HS-5 (cell line): ENCODE measurements at regions not wholly inside any gene's neighbourhood (a gene's known extent, or its start where the extent isn't known, plus 50 kb on each side); places are given as distances from the start of the nearest gene placed in this dataset.

Experiments used
- DNase-seq: peaks from one replicate; pipeline ENCODE4 v3.0.0-alpha.2; 2012; ENCODE audit warnings: low read depth

DNA sequence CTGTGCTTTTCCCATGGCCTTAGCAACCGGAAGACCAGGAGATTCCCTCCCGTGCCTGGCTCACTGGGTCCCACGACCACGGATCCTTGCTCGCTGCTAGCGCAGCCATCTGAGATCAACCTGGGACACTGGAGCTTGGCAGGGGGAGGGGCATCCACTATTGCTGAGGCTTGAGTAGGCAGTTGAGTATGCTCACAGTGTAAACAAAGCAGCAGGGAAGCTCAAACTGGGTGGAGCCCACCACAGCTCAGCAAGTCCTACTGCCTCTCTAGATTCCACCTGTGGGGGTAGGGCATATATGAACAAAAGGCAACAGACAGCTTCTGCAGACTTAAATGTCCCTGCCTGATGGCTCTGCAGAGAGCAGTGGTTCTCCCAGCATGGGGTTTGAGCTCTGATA is 697.0 kb downstream of the SORCS1 start:
- DNase-seq = no peak

DNA sequence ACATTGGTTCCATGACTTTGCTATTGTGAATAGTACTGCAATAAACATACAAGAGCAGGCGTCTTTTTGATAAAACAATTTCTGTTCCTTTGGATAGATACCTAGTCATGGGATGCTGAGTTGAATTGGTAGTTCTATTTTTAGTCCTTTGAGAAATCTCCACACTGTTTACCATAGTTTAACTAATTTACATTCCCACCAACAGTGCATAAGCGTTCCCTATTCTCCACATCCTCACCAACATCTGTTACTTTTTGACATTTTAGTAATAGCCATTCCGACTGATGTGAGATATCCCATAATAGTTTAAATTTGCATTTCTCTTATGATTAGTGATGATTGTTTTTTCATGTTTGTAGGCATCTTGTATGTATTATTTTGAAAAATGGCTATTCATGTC is 707.0 kb downstream of the SORCS1 start:
- DNase-seq = no peak

DNA sequence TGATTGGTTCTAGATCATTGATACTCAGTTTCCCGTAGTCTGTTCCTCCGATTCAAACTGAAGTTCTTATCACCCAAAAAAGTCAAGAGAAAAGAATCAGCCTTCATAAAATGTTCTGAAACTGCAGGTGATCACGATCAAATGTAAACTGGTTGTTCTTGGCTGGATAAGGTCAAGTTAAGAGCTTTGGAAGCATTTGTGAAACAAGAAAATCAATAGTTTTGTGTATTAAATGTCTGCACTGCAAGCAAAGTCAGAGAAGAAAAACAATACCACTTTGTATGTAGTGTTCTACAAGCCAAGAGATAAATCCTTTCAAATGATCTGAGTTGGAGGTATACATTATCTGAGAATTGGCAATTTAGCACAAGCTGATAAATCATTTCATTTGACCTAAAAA is 710.3 kb downstream of the SORCS1 start:
- no peak for DNase-seq

DNA sequence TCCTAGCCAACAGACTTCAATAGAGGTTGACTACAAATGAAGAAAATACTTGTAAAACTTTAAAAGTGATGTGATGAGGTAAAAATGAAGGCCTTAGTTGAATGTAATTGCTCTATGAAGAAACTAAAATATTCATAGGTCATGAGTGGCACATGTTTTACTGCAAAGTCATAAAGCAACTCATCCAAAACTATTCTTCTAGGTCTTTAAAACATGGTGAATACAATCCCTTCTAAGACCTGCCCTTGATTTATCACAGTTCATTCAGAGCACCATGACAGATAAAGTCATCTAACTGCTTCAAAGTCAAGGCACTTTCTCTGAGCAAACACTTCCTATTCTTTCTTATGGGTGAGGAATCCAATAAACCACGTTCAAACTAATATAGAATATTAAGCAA is 713.5 kb downstream of the SORCS1 start:
- DNase-seq = peak; percentile 58

DNA sequence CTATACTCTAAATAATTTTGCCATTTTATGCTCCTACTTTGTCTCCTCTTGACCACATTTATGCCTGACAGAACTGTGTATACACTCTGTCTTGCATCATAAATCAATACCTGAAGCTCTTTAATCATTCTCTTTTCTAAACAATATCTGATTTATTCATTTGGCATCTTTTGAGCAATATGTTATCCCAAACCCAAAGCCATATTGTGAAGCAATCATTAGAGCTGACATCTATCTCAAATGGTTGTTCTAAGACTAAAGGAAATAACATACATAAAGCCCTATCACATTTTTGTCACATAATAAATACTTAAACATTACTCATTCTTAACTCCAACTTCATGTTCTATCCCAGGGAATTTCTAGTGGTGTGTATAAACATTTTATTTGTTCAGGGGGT is 717.6 kb downstream of the SORCS1 start:
- DNase-seq = no peak

DNA sequence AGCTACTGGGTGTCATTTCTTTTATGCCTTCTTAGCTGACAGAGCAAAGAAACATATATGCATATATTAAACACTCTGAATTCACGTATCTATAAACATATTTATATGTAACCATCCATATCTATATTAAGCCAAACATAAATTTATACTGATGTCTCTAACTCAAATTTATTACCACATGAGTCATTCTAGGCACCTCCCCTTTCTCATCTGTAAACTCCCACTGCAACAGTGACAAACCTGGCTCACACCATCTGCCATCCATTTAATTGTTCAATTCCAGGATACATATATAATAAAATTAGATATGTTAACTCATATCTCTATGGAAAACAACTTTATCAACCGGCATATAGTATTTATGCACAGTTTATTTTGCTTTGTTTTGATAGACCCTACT is 722.3 kb downstream of the SORCS1 start:
- DNase-seq = no peak

DNA sequence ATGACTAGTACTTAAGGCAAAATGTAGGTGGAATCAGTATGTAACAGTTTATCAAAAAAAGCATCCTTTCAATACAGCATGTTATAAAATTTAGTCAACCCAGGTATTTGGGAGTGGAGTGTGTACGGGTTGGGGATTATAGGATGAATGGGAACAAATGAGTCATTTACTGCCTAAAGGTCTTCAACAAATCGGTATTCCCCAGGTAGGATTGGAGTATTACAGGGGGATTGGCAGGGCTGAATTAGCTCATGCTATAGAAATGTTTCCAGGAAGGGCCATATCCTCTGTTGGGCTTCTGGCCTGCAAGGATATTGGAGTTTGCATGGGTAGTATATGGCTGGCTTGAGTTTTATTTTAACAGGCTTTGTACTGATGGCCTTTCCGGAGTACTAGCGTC is 723.7 kb downstream of the SORCS1 start:
- no peak for DNase-seq

DNA sequence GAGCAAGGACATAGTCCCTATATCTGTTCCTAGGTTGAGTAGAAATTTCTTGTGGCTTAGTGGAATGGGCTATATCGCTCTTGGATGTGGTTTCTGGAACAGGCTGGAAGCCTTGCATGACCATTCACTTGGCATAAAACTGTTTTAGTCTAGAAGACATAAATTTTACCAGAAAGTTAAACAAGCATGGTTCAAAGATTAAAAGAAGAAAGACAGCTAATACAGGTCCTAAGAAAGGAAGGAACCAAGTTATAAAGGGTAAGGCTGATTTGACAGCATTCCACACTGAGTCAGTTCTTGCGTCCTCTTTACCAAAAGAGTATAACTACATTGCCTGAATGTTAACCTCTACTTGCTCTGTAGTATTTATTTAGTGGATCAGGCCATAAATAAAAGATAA is 724.2 kb downstream of the SORCS1 start:
- DNase-seq = no peak

DNA sequence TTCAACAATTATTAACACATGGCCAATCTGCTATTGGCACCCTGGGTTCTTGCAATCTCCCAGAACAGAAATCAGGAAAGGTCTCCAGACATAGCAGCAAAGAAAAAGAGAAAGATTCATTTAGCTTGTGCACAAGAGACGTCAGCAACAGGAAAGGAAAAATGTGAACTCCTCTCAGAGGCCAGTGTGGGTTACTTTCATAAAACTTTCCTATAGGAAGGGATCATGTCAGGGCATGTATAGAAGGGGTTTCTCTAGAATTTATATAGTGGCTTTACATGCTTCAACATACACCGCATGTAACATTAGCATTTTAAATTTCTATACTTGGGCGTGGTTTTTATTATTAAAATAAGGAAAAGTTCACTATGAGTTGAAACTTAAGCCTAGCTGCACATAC is 725.1 kb downstream of the SORCS1 start:
- DNase-seq = no peak

DNA sequence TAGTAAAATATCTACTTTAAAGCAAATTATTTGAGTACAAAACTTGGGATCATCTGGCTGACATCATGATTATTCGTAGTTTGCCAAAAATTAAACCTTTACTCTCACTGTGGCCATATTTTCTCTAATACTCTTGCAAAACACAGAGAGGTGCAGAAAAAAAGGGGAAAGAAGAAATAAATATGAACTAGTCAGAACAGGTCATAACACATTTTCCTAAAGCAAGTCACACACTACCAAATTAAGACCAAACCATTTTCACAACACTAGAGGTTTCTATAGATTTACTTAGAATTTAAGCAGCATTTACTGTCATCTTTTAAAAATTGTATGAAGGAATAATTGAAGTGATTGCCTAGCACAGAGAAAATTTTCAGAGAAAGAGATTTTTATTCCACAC is 726.1 kb downstream of the SORCS1 start:
- DNase-seq = no peak

DNA sequence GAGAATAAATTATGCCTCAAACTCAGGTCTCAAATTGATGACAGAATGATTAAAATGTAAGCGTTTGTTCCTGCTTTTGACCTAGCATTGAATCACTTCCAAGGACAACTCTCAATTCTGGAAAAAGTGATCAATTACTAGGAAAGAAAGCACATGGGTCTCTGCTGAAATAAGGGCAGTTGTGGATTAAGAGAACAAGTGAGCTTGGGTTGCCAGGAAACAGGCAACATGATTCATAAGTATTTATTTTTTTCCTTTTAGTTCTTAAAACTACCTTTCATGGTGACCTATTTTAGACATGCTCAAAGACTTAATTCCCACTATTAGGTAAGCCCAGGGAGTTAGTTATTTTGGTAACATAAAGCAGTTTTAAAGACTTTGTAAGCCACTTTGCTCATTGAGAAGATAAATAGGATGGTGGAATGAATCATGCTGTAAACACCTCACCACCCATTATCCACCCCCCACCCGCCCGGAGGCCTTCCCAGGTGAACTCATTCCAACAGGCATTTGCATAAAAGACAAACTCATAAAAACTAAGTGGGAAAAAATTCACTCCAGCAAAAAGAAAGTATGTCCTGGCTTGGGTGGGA is 728.3 kb downstream of the SORCS1 start:
- peak; percentile 60 for DNase-seq

DNA sequence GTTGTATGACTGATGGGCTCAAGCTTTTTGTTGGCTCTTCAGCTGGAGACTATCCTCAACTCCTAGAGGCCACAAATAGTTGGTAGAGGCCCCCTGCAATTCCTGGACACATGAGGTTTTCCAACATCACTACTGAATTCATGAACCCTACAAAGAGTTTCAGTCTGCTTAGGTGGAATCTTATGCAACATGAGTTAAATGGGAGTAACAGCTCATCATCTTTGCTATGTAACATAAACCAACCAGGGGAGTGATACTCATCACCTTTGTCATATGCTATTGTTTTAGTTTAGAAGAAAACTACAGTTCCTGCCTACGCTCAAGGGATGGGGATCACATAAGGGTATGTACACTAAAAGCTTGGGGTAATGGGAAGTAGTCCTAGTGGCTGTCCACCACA is 729.4 kb downstream of the SORCS1 start:
- DNase-seq = no peak

DNA sequence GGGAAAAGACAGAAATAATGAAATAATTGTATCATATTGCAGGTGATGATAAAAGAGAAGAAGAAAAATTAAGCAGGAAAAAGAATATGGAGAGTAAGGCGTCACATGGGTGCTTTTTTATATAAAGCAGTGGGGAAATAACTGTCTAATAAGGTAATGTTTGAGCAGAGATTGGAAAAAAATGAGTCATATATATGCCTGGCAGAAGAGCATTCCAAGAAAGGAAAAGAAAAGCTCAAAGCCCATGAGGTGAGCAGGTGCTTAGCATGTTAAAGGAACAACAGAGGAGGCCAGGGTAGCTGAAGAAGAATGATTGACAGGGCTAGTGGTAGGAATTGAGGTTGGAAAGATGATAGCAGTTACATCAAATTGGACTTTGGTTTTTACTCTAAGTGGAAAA is 739.5 kb downstream of the SORCS1 start:
- DNase-seq = peak; percentile 58

DNA sequence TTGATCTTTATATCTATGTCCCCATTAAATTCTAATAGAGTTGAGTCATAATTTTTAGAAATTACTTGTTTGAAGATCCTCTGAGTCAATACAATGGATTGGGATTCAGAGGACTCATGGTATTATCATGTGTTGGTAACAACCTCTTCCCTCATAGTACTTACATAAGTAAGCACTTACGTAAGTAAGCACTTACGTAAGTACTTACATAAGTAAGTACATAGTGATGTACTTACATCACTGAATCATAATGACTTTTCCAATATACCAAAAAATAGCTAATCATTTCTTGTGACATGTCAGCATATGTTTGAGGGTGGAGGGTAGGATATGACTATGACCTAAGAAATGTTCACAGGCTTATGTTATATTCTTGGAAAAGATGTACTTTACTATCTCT is 740.5 kb downstream of the SORCS1 start:
- DNase-seq = peak; percentile 93

DNA sequence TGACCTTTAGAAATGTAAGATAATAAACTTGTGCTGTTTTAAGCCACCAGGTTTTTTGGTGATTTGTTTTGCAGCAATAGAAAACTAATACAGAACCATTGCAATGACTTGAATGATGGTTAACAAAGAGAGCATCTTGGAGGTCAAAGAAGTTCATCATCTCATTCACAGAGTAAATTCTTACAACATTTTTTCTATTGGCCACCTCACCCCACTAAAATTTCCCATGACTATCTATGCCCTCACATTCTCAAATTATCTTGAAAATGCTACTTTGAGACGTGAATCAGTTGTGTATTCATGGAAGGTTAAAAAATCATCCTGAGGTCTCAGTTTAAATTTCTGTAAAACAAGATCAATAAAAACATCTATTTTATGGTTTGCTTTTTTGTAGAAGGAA is 754.2 kb downstream of the SORCS1 start:
- no peak for DNase-seq

DNA sequence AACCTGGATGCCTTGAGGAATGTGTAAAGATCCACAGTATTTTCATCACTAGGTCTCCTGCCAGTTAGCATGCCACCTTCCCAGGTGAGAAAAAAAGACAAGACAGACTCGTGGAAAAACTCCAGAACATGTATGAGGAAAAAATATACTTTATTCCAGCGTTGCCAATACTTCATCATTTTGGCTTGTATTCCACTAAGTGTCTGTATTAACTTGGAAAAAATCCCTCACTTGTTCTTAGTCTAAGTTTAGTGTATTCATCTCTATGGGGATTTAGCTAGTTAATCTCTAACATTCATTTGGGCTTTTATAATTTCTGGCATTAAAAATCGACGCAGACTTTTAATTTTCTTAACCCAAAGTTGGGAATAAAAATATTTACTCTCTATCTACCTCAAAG is 759.4 kb downstream of the SORCS1 start:
- DNase-seq = no peak

DNA sequence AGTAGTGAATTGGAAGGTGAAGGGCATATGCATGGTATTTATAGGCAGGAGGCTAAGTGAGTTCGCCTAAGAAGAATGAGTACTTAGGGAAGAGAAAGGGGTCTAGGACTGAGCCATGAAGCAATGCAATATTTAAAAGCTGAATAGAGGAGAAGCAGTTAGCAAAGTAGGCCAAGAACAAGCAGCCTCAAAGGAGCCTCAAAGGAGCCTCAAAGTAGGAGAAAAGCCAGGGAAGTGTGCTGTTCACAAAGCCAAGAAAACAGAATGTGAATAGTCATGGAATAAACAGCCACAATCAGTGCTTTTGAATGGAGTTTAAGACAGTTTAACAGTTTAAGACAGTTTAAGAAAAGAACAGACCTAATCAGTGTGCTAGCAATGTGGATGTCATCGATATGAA is 762.0 kb downstream of the SORCS1 start:
- no peak for DNase-seq

DNA sequence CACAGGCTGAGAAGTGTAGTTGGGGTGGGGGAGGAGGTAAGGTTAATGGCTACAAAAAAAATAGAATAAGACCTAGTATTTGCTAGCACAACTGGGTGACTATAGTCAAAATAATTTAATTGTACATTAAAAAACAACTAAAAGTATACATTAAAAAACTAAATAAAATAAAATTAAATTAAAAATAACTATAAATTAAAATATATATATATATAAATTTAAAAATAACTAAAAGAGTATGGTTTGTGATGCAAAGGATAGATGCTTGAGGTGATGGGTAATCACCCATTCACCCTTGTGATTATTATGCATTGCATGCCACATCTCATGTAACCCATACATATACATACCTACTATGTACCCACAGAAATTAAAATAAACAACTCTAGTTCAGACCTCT is 762.5 kb downstream of the SORCS1 start:
- no peak for DNase-seq

DNA sequence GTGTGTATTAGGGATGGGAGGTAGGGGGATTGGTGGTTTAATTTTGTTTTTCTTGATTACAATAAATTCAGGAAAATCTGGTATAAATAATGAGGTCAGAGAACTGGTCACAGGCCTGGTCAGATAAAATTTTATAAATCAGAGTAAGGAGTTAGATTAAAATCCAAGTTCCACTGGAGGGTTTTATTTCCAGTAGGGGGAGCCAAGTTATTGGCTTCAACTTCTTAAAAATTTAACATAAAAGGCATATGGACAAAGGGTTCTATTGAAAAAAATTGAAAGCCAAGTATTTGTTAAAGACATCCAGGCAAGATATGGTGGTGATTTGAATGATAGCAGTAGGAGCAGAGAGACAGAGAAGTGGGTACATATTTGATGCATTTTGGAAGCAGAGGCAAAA is 763.3 kb downstream of the SORCS1 start:
- DNase-seq = no peak

DNA sequence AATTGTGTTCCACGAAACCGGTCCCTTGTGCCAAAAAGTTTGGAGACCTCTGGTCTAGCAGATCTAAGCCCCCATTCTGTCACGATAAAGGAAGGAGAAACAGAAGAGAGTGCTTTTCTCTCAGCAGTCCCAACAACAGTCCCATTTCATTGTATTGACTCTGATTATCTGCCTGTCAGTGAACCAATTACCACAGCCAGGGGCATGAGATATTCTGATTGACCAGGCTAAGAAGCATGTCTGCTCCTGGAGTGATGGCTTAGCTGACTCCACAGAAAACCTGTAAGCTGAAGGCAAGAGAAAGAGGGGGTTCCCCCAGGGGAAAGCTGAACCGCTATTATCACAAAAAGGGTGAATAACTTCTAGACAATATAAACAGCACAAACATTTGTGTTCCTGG is 765.4 kb downstream of the SORCS1 start:
- DNase-seq = no peak

DNA sequence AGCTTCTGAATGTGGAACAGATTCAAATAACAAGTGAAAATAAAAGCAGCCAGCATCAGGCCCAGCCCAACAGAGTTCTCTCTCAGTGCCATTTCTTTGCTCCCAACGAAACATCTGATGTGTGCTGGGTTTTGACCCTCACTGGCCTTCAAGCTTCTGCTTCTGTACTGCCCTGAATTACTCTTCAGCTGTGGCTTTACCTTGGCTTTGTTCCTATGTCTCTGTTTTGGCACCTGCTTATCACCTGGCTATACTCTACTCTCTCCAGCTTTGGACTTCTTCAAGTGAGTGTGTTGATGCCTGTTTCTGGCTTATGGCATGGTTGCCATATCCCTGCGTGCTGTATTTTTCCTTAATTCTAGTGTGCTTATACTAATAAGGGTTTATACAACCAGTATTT is 768.3 kb downstream of the SORCS1 start:
- no peak for DNase-seq

DNA sequence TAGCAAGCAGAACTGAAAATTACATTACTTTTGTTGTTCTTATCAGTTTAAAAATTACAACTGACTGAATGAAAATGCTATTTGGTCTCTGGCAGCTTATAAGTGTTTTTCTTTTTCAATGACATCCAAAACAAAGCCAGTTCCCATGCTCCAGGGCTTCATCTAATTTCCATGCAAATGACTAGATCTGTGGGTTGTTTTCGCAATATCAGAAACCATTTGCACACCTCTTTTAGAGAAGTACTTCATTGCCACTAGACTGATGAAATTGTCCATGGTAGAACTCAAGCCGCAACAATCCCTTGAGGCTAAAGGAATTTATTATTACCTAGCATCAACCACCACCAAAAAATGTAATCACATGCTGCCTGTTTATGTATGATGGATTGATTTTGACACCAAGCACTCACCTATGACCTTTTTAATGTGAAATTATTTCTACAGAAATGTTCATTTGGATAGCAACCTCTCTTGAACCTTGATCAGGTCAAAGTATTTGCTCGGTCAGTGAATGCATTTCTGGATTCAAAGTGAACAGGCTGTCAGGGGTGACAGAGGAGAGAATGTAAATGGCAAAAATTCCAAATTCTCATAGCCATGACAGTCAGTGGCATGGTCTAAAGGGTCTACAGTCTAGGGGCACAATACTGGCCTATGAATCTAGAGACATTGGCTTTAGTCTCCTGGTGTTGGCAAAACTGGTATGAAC is 769.3 kb downstream of the SORCS1 start:
- no peak for DNase-seq

DNA sequence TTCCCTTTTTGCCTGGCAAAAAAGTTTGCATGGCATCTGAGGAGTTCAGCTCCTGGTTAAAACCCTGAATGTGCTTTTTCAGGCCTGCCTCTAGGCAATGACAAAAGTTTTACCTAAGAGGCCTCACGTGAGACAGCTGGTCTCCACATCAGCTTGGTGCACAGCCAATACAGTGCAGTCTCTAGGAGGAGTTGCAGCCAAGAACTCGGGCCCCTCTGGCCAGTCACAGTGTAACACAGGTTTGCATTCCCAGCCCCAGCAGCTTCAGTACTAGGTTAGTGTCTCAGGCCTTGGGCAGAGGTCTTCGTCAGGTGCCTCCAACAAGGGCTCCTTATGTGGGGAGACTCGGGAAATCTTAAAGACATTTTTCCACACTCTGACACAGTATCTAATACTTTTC is 771.7 kb downstream of the SORCS1 start:
- no peak for DNase-seq

DNA sequence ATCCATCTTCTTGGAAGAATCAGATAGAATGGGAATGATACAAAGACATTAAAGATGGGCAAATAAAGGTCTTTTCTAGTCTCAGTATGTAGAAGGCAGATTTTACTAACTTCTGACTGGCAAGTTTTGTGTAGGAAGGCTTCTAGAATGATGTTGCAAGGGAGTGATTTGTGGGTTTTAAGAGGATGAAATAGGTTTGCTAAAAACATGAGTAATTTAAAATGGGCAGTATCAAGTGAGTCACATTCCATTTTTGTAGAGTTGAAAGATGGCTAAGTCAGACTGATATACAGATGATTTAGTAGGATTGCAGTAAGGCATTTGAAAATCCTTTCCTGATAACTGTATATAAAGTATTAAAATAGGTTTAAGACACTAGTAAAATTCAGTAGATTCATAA is 777.4 kb downstream of the SORCS1 start:
- DNase-seq = peak; percentile 50
